Astrocyte (in vitro differentiated cells and primary cell): ENCODE measurements at regions not wholly inside any gene's neighbourhood (a gene's known extent, or its start where the extent isn't known, plus 50 kb on each side); places are given as distances from the start of the nearest gene placed in this dataset.
"Not testable (repeated sequence)": the region's sequence is repeated elsewhere in the genome, so short reads cannot be mapped to it uniquely, and the experiment has no call there.

Experiments used
- CTCF ChIP-seq: IDR thresholded peaks from 2 replicates; pipeline ENCODE4 v1.5.1; 2011; ENCODE audit warnings: low read depth, mild to moderate bottlenecking, inconsistent platforms, low read length, moderate library complexity; ENCODE audit not compliant: insufficient read depth
- EZH2 ChIP-seq: IDR thresholded peaks from 2 replicates; pipeline ENCODE4 v1.6.1; 2012; ENCODE audit warnings: mild to moderate bottlenecking, low read length, inconsistent platforms; ENCODE audit not compliant: insufficient read depth

GRCh38 chr2:226291281-226291680 is 508.3 kb downstream of the IRS1 start:
- not testable (repeated sequence) for TF ChIP-seq CTCF, EZH2
